Activated naive CD4-positive, alpha-beta T cell treated with anti-CD3 and anti-CD28 coated beads for 36 hours (primary cell): ENCODE measurements at regions not wholly inside any gene's neighbourhood (a gene's known extent, or its start where the extent isn't known, plus 50 kb on each side); places are given as distances from the start of the nearest gene placed in this dataset.
A peak's percentile ranks its signal among the peaks of the same experiment; 100 is the strongest.
"Not testable (repeated sequence)": the region's sequence is repeated elsewhere in the genome, so short reads cannot be mapped to it uniquely, and the experiment has no call there.

Experiments
- CTCF ChIA-PET: fragments of 350-600 bp; sonication (Branson Sonifier 250); formaldehyde crosslinking; loops from one replicate; lab custom pipeline; 2021; ENCODE audit warnings: antibody characterized with exemption; lab: Charles Lee
- DNase-seq: peaks from one replicate; pipeline ENCODE4 v3.0.0-alpha.2; 2020
- H3K27ac Mint-ChIP-seq: one replicate; pipeline ENCODE4 v1.8.0; 2021; ENCODE audit warnings: mild to moderate bottlenecking, mixed read lengths
- H3K27me3 Mint-ChIP-seq: one replicate; pipeline ENCODE4 v1.8.0; 2021; ENCODE audit warnings: low read depth, mixed read lengths
- H3K36me3 Mint-ChIP-seq: one replicate; pipeline ENCODE4 v1.8.0; 2021; ENCODE audit warnings: low read depth, mixed read lengths
- H3K4me1 Mint-ChIP-seq: one replicate; pipeline ENCODE4 v1.8.0; 2021; ENCODE audit warnings: low read depth, mixed read lengths
- H3K4me3 Mint-ChIP-seq: one replicate; pipeline ENCODE4 v1.8.0; 2021; ENCODE audit warnings: mild to moderate bottlenecking, moderate library complexity, mixed read lengths
- H3K9me3 Mint-ChIP-seq: one replicate; pipeline ENCODE4 v1.8.0; 2021; ENCODE audit warnings: mixed read lengths
- intact Hi-C: fragments of 100-400 bp; cut with micrococcal nuclease; formaldehyde crosslinking; loops from one replicate; pipeline ENCODE4 v1.15.1; 2023

DNA sequence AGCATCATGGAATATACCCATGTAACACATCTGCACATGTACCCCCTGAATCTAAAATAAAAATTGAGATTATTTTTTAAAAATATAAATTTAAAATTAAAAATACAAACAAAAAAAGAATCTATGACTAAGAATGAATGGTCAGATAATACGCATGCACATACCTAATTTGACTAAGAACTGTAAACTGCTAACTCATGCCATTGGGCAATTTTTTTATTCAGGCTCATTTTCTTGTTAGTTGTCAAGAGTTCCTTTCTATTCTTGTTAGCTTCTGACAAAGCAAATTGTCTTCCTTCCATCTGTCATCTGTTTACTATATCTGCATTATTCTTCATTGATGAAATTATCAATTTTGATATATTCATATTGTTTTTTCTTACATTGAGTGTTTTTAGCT, 69.5 kb upstream of the HAND1 start:
- no peak for DNase-seq
- Mint-ChIP-seq H3K9me3 (no peaks in the 10 kb centered on the region), H3K36me3 (no peaks in the 10 kb centered on the region), H3K4me1 (no peaks in the 10 kb centered on the region), H3K27me3 (peaks cover 21% of the 10 kb centered on the region), H3K4me3 (no peak overlapping the region), H3K27ac (no peak overlapping the region)
- CTCF ChIA-PET, result no interaction called here
- intact Hi-C loops, result no loop called here

DNA sequence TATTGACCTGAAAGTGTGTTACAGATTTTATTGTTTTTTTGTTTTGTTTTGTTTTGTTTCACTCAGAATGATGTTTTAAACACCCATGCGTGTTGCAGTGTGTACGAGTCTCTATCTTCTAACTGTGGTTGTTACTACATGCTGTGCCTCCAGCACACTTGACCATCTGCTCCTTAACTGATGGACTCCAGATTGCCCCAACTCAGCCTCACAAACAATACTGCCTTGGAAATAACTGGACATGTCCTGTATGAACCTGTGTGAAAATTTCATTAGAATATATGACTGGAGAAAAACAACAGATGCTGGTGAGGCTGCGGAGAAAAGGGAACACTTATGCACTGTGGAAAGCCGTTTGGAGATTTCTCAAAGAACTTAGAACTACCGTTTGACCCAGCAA, 68.7 kb upstream of the HAND1 start:
- Mint-ChIP-seq H3K27ac (no peak overlapping the region), H3K36me3 (no peaks in the 10 kb centered on the region), H3K27me3 (peaks cover 21% of the 10 kb centered on the region), H3K4me1 (no peaks in the 10 kb centered on the region), H3K9me3 (no peaks in the 10 kb centered on the region), H3K4me3 (no peak overlapping the region)
- intact Hi-C loops, result no loop called here
- DNase-seq, result no peak
- CTCF ChIA-PET, result no interaction called here

DNA sequence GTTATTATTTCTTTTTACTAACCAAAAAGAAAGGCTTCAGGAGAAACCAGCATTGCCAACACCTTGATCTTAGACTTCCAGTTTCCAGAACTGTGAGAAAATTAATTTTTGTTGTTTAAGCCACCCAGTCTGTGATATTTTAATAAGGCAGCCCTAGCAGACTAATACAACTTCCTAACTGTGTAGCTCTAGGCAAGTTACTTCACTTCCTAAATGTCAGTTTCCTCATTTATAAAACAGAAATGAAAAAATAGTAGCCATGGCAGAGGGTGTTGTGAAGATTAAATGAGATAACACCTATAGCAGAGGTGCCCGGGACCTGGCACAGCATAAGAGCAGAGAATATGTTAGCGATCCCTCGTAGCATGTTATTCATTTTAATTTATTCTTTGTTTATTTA, 66.6 kb upstream of the HAND1 start:
- intact Hi-C loops, result no loop called here
- H3K27me3 Mint-ChIP-seq, result peaks cover 9% of the 10 kb centered on the region
- CTCF ChIA-PET, result no interaction called here
- H3K36me3 Mint-ChIP-seq, result no peaks in the 10 kb centered on the region
- no peaks in the 10 kb centered on the region for H3K9me3 Mint-ChIP-seq
- no peak overlapping the region for H3K27ac Mint-ChIP-seq
- H3K4me3 Mint-ChIP-seq, result no peak overlapping the region
- DNase-seq, result no peak
- H3K4me1 Mint-ChIP-seq, result no peaks in the 10 kb centered on the region

GRCh38 chr5:154543380-154543779, 65.4 kb upstream of the HAND1 start:
- Mint-ChIP-seq H3K36me3 (no peaks in the 10 kb centered on the region), H3K27ac (no peak overlapping the region), H3K9me3 (no peaks in the 10 kb centered on the region), H3K4me1 (no peaks in the 10 kb centered on the region), H3K27me3 (peaks cover 4% of the 10 kb centered on the region), H3K4me3 (no peak overlapping the region)
- intact Hi-C loops, result no loop called here
- DNase-seq, result no peak
- CTCF ChIA-PET, result interaction anchor here (1.1 to 1.2 kb wide), 2 partner anchors 22 to 66 kb away, joined by 3 to 7 read pairs; no protein-coding TSS in a partner anchor

DNA sequence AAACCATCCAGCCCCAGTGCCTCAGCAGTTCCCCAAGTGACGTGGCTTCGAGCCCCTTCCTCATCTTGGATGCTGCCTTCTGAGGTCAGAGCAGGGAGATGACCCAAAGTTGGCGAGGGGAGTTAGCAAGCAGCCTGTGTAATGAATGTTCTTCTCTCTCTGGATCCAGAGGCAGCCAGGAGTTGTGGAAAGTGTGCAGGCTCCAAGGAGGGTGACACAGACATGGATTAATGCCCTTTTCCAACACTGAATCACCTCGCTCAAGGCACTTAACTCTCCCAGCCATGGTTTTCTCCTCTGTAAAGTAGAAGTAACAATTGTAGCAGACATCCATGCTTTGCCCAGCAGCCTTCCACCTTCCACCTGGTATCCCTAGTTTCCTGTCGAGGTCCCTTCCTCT, 64.6 kb upstream of the HAND1 start:
- Mint-ChIP-seq H3K27ac (no peak overlapping the region), H3K9me3 (no peaks in the 10 kb centered on the region), H3K4me3 (no peak overlapping the region), H3K4me1 (no peaks in the 10 kb centered on the region), H3K36me3 (no peaks in the 10 kb centered on the region), H3K27me3 (peaks cover 4% of the 10 kb centered on the region)
- CTCF ChIA-PET, result interaction anchor here (1.2 kb wide), 1 partner anchor 67 kb away, joined by 3 read pairs; no protein-coding TSS in a partner anchor
- intact Hi-C loops, result no loop called here
- no peak for DNase-seq

GRCh38 chr5:154542000-154542399, 64.0 kb upstream of the HAND1 start:
- H3K4me3 Mint-ChIP-seq, result no peak overlapping the region
- no peaks in the 10 kb centered on the region for H3K9me3 Mint-ChIP-seq
- no peak for DNase-seq
- H3K27me3 Mint-ChIP-seq, result peaks cover 6% of the 10 kb centered on the region
- intact Hi-C loops, result no loop called here
- no peaks in the 10 kb centered on the region for H3K4me1 Mint-ChIP-seq
- H3K36me3 Mint-ChIP-seq, result no peaks in the 10 kb centered on the region
- H3K27ac Mint-ChIP-seq, result no peak overlapping the region
- CTCF ChIA-PET, result no interaction called here

- no peaks in the 10 kb centered on the region for H3K4me1 Mint-ChIP-seq
- peaks cover 8% of the 10 kb centered on the region for H3K27me3 Mint-ChIP-seq
- no peak overlapping the region for H3K4me3 Mint-ChIP-seq
- peak; percentile 14 for DNase-seq
- CTCF ChIA-PET, result no interaction called here
- H3K9me3 Mint-ChIP-seq, result no peaks in the 10 kb centered on the region
- H3K27ac Mint-ChIP-seq, result no peak overlapping the region
- intact Hi-C loops, result no loop called here
- H3K36me3 Mint-ChIP-seq, result no peaks in the 10 kb centered on the region
Measured at GRCh38 chr5:154541553-154541952, 63.5 kb upstream of the HAND1 start.

- Mint-ChIP-seq H3K36me3 (no peaks in the 10 kb centered on the region), H3K27ac (no peak overlapping the region), H3K4me1 (no peaks in the 10 kb centered on the region), H3K9me3 (no peaks in the 10 kb centered on the region), H3K4me3 (no peak overlapping the region), H3K27me3 (peaks cover 9% of the 10 kb centered on the region)
- CTCF ChIA-PET, result interaction anchor here (0.6 kb wide), 1 partner anchor 445 kb away, joined by 3 read pairs; no protein-coding TSS in a partner anchor
- DNase-seq, result no peak
- intact Hi-C loops, result no loop called here
Measured at GRCh38 chr5:154540600-154540999, 62.6 kb upstream of the HAND1 start.

- Mint-ChIP-seq H3K27ac (no peak overlapping the region), H3K36me3 (no peaks in the 10 kb centered on the region), H3K4me1 (no peaks in the 10 kb centered on the region), H3K27me3 (peaks cover 12% of the 10 kb centered on the region), H3K9me3 (no peaks in the 10 kb centered on the region), H3K4me3 (no peak overlapping the region)
- no peak for DNase-seq
- CTCF ChIA-PET, result interaction anchor here (0.6 to 1.7 kb wide), 3 partner anchors 17 to 110 kb away, joined by 3 to 10 read pairs (median 4); no protein-coding TSS in a partner anchor
- intact Hi-C loops, result no loop called here
Measured at GRCh38 chr5:154538492-154538891, 60.5 kb upstream of the HAND1 start.

GRCh38 chr5:154536439-154536838, 58.4 kb upstream of the HAND1 start:
- CTCF ChIA-PET, DNase-seq, H3K4me3 Mint-ChIP-seq, H3K4me1 Mint-ChIP-seq, H3K27ac Mint-ChIP-seq, H3K36me3 Mint-ChIP-seq, intact Hi-C loops, H3K9me3 Mint-ChIP-seq: not testable (repeated sequence)
- peaks cover 10% of the 10 kb centered on the region for H3K27me3 Mint-ChIP-seq

DNA sequence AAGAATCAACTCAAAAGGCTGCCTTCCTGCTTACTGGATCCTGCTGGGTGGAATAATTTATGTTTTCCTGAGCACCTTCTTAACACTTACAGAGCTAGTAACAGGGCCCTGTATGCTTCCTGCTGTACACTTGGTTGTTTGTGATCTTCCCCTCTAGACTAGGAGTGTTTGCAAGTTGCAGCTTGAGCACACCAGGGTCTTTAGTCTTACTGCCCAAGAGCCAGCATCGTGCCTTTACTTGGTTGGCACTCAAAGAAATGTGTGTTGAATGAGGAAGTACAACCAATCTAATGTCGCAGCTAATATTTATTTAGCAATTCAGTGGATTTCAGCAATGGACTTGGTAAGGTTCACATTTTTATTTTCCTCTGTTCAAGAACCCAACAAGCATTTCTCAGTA, 57.5 kb upstream of the HAND1 start:
- H3K4me1 Mint-ChIP-seq, result no peaks in the 10 kb centered on the region
- intact Hi-C loops, result no loop called here
- H3K27me3 Mint-ChIP-seq, result peaks cover 12% of the 10 kb centered on the region
- no peak overlapping the region for H3K27ac Mint-ChIP-seq
- no peak for DNase-seq
- CTCF ChIA-PET, result interaction anchor here (2.0 kb wide), 1 partner anchor 14 kb away, joined by 7 read pairs; no protein-coding TSS in a partner anchor
- H3K9me3 Mint-ChIP-seq, result no peaks in the 10 kb centered on the region
- no peak overlapping the region for H3K4me3 Mint-ChIP-seq
- H3K36me3 Mint-ChIP-seq, result no peaks in the 10 kb centered on the region

DNA sequence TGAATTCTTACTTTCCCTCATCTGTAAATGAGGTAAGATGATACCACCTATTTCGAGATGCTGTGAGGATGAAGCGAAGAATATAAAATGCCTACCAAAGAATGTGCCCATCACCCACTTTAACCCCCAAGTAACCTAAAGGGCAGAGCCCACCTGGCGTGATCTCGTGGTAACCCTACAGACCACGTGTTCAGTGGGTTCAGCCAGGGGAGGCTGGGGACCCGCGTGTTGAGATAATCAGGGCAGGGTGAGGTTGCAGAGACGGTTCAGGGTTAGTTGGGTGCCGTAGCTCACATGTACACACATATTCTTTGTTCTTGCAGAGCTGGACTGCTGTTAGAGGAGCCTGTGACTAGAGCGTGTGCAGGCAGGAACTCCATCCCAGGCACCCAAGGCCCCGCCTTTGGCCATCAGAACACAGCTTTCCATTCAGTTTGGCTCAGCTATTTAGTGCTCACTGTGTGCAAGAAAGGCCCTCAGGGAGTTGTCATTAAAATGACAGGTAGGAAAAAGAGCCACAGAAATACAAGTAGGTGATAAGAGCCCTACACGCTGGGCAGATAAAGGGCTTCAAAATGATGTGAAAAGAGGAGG, 56.5 kb upstream of the HAND1 start:
- Mint-ChIP-seq H3K27me3 (peaks cover 12% of the 10 kb centered on the region), H3K9me3 (no peaks in the 10 kb centered on the region), H3K4me1 (no peaks in the 10 kb centered on the region), H3K4me3 (no peak overlapping the region), H3K36me3 (no peaks in the 10 kb centered on the region), H3K27ac (no peak overlapping the region)
- intact Hi-C loops, result no loop called here
- DNase-seq, result no peak
- CTCF ChIA-PET, result interaction anchor here (2.0 kb wide), 1 partner anchor 14 kb away, joined by 7 read pairs; no protein-coding TSS in a partner anchor

GRCh38 chr5:154529282-154529681, 51.3 kb upstream of the HAND1 start:
- CTCF ChIA-PET, result interaction anchor here (0.7 to 2.3 kb wide), 2 partner anchors 8 to 64 kb away, joined by 4 to 8 read pairs; no protein-coding TSS in a partner anchor
- H3K9me3 Mint-ChIP-seq, result no peaks in the 10 kb centered on the region
- no peak for DNase-seq
- no peaks in the 10 kb centered on the region for H3K4me1 Mint-ChIP-seq
- no peak overlapping the region for H3K27ac Mint-ChIP-seq
- H3K27me3 Mint-ChIP-seq, result peaks cover 15% of the 10 kb centered on the region
- intact Hi-C loops, result no loop called here
- H3K36me3 Mint-ChIP-seq, result no peaks in the 10 kb centered on the region
- no peak overlapping the region for H3K4me3 Mint-ChIP-seq
